KMS-11 (cell line): ENCODE measurements at regions not wholly inside any gene's neighbourhood (a gene's known extent, or its start where the extent isn't known, plus 50 kb on each side); places are given as distances from the start of the nearest gene placed in this dataset.

Experiments used
- H2AFZ ChIP-seq: fragments of 200-600 bp; sonication (generic); 2 replicates; pipeline ENCODE4 v1.6.1; 2016; ENCODE audit warnings: antibody characterized with exemption, mixed run types, low read depth
- H3K27ac ChIP-seq: fragments of 200-600 bp; sonication (generic); 2 replicates; pipeline ENCODE4 v1.6.1; 2016; ENCODE audit warnings: mild to moderate bottlenecking, mixed run types
- H3K27me3 ChIP-seq: fragments of 200-600 bp; sonication (generic); 2 replicates; pipeline ENCODE4 v1.6.1; 2017; ENCODE audit warnings: mild to moderate bottlenecking, low read depth, mixed run types, moderate library complexity; ENCODE audit not compliant: insufficient read depth
- H3K36me3 ChIP-seq: fragments of 200-600 bp; sonication (generic); 2 replicates; pipeline ENCODE4 v1.6.1; 2017; ENCODE audit warnings: mild to moderate bottlenecking, mixed run types; ENCODE audit not compliant: insufficient read depth
- H3K4me1 ChIP-seq: fragments of 200-600 bp; sonication (generic); 2 replicates; pipeline ENCODE4 v1.6.1; 2016; ENCODE audit warnings: mild to moderate bottlenecking, low read depth, mixed run types; ENCODE audit not compliant: poor library complexity, severe bottlenecking
- H3K4me2 ChIP-seq: fragments of 200-600 bp; sonication (generic); 2 replicates; pipeline ENCODE4 v1.7.0; 2016; ENCODE audit warnings: mild to moderate bottlenecking, mixed run types
- H3K4me3 ChIP-seq: fragments of 200-600 bp; sonication (generic); IDR thresholded peaks from 2 replicates; pipeline ENCODE4 v1.6.1; 2017; ENCODE audit warnings: low read depth, low read length, mixed read lengths; ENCODE audit not compliant: insufficient read depth
- H3K79me2 ChIP-seq: fragments of 200-600 bp; sonication (generic); 2 replicates; pipeline ENCODE4 v1.6.1; 2016; ENCODE audit warnings: low read depth, mixed run types; ENCODE audit not compliant: insufficient read depth
- H3K9ac ChIP-seq: fragments of 200-600 bp; sonication (generic); 2 replicates; pipeline ENCODE4 v1.6.1; 2016; ENCODE audit warnings: mild to moderate bottlenecking, mixed run types
- H4K20me1 ChIP-seq: fragments of 200-600 bp; sonication (generic); 2 replicates; pipeline ENCODE4 v1.6.1; 2016; ENCODE audit warnings: mild to moderate bottlenecking, mixed run types; ENCODE audit not compliant: insufficient read depth
- CTCF ChIP-seq: fragments of 200-600 bp; sonication (generic); conservative IDR thresholded peaks from 2 replicates; pipeline ENCODE4 v1.6.1; 2017; ENCODE audit warnings: low read depth, mild to moderate bottlenecking, antibody characterized with exemption, low read length, moderate library complexity, mixed read lengths

DNA sequence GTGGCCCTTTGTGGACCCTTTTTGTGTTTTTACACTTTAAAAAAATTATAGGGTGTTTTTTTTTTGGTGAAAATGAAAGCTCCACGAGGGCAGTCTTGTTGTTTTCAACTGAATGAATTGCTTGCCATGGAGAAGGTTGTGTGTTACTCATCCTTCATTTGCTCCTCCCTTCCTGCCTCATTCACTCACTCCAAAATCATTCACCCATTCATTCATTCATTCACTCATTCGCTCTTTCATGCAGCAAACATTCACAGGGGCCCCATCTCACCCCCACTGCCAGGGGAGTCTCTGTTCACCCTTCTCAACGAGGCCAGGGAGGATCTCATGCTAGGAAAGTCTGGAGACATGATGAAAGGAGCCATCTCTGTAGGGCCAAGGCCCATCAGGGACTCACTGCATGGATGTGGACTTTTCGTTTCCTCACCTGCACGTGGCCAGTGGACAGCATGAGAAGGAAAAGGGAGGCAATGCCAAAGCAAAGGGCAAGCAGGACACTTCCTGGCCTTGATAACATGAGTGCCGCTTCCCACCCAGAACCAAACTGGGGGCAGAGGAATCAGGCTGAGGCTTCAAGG is 62.8 kb upstream of the COL13A1 start:
- Histone ChIP-seq H3K27me3 (peaks cover 86% of the 10 kb centered on the region), H2AFZ (no peak overlapping the region), H3K27ac (no peak overlapping the region), H3K79me2 (no peaks in the 10 kb centered on the region), H4K20me1 (no peaks in the 10 kb centered on the region), H3K9ac (no peak overlapping the region), H3K4me1 (peaks cover 17% of the 10 kb centered on the region), H3K36me3 (no peaks in the 10 kb centered on the region), H3K4me3 (no peak overlapping the region), H3K4me2 (no peak overlapping the region)
- no peak for TF ChIP-seq CTCF

GRCh38 chr10:69739634-69740033 is 62.1 kb upstream of the COL13A1 start:
- H3K4me3 ChIP-seq, result no peak overlapping the region
- no peak overlapping the region for H3K4me2 ChIP-seq
- no peaks in the 10 kb centered on the region for H4K20me1 ChIP-seq
- H3K9ac ChIP-seq, result no peak overlapping the region
- TF ChIP-seq CTCF, result no peak
- H3K27me3 ChIP-seq, result peaks cover 89% of the 10 kb centered on the region
- no peak overlapping the region for H3K27ac ChIP-seq
- no peak overlapping the region for H2AFZ ChIP-seq
- no peaks in the 10 kb centered on the region for H3K36me3 ChIP-seq
- H3K4me1 ChIP-seq, result peaks cover 10% of the 10 kb centered on the region
- H3K79me2 ChIP-seq, result no peaks in the 10 kb centered on the region

DNA sequence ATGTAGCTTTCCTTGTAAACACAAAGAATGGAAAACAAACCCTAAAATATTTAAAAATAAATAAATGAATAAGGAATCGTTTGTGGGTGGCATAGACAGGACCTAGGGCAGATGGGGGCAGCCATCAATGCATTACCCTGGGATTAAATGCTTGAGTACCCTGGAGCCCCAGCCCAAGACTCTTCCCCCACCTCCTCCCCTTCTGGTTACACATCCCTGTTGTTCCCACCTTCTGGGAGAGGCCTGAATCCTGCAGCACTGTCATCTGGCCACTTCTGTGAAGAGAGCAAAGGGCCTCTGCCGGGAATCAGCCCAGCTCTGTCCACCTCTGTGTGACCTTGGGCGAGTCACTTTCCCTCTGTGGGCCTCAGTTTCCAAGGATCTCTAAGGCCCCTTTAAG is 61.6 kb upstream of the COL13A1 start:
- Histone ChIP-seq H3K9ac (no peak overlapping the region), H3K4me1 (peaks cover 10% of the 10 kb centered on the region), H3K4me3 (no peak overlapping the region), H3K36me3 (no peaks in the 10 kb centered on the region), H3K79me2 (no peaks in the 10 kb centered on the region), H3K27me3 (peaks cover 94% of the 10 kb centered on the region), H4K20me1 (no peaks in the 10 kb centered on the region), H3K4me2 (no peak overlapping the region), H2AFZ (no peak overlapping the region), H3K27ac (no peak overlapping the region)
- TF ChIP-seq CTCF, result no peak

DNA sequence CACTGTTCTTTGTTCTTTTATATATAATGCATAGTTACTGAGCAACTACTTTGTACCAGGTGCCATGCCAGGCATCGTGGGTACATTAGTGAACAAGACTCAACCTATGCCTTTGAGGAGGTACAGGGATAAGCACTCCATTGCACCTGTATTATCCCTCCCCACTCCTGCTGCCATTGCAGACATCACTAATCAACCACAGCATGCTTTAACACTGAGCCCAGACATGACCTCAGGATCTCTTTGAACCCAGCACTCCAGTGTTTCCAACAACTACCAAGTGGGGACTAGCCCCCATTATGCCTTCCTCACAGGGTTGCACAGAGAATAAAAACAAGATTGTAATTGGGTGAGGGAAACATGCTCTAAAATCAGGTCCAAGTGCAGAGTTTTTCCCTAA is 60.5 kb upstream of the COL13A1 start:
- TF ChIP-seq CTCF, result no peak
- H3K79me2 ChIP-seq, result no peaks in the 10 kb centered on the region
- H3K27me3 ChIP-seq, result peaks cover 86% of the 10 kb centered on the region

More for the DNA sequence above, 60.5 kb upstream of the COL13A1 start:
- no peak overlapping the region for H3K27ac ChIP-seq
- no peaks in the 10 kb centered on the region for H4K20me1 ChIP-seq
- H2AFZ ChIP-seq, result no peak overlapping the region
- no peak overlapping the region for H3K4me2 ChIP-seq
- H3K4me1 ChIP-seq, result peaks cover 15% of the 10 kb centered on the region
- H3K4me3 ChIP-seq, result no peak overlapping the region
- H3K9ac ChIP-seq, result no peak overlapping the region
- no peaks in the 10 kb centered on the region for H3K36me3 ChIP-seq
